NCI-H446 treated with DMSO at 0.1 percent for 48 hours (cell line): ENCODE measurements at regions not wholly inside any gene's neighbourhood (a gene's known extent, or its start where the extent isn't known, plus 50 kb on each side); places are given as distances from the start of the nearest gene placed in this dataset.

ENCODE experiments used
- DNase-seq: peaks from one replicate; lab custom pipeline; 2025; lab: John Stamatoyannopoulos, UW

GRCh38 chr18:76544511-76545345 lies 49.7 kb upstream of the ZNF516 start:
- DNase-seq: no peak
